ENCODE measurements at regions not wholly inside any gene's neighbourhood (a gene's known extent, or its start where the extent isn't known, plus 50 kb on each side); places are given as distances from the start of the nearest gene placed in this dataset.

GRCh38 chr3:135348690-135349089 lies 553.6 kb downstream of the EPHB1 start:
- H3K9me3 ChIP-seq: no peaks in the 10 kb centered on the region
- H3K27ac ChIP-seq: no peak overlapping the region
- no peak overlapping the region for H3K4me3 ChIP-seq
- WGBS, 2 donors: 5 to 53% methylated on average over 1 of the region's 1 CpG
- H3K27me3 ChIP-seq: no peaks in the 10 kb centered on the region
- H3K36me3 ChIP-seq: no peaks in the 10 kb centered on the region
- no peak for DNase-seq
- intact Hi-C loops (cut with DNase I): no loop called here
- no peaks in the 10 kb centered on the region for H3K4me1 ChIP-seq
- TF ChIP-seq POLR2A (IDR thresholded peaks at IDR 0.05) (no peak), CTCF (IDR thresholded peaks at IDR 0.05) (no peak), EP300 (IDR thresholded peaks at IDR 0.05) (no peak), POLR2AphosphoS5 (IDR thresholded peaks at IDR 0.05) (no peak)

GRCh38 chr3:135349254-135349948 lies 554.3 kb downstream of the EPHB1 start:
- no peak for TF ChIP-seq CTCF (IDR thresholded peaks at IDR 0.05)
- no peak for TF ChIP-seq POLR2A (IDR thresholded peaks at IDR 0.05)
- no peak for TF ChIP-seq POLR2AphosphoS5 (IDR thresholded peaks at IDR 0.05)
- TF ChIP-seq EP300 (IDR thresholded peaks at IDR 0.05): no peak
- Histone ChIP-seq H3K36me3 (no peaks in the 10 kb centered on the region), H3K4me1 (no peaks in the 10 kb centered on the region), H3K4me3 (no peak overlapping the region), H3K9me3 (no peaks in the 10 kb centered on the region), H3K27me3 (no peaks in the 10 kb centered on the region), H3K27ac (no peak overlapping the region)
- intact Hi-C loops (cut with DNase I): no loop called here
- DNase-seq: no peak
- WGBS, 2 donors: 75 to 85% methylated on average over 8 of the region's 8 CpGs

- DNase-seq: no peak
- no peaks in the 10 kb centered on the region for H3K36me3 ChIP-seq
- H3K9me3 ChIP-seq: no peaks in the 10 kb centered on the region
- 81 to 83% methylated on average over 8 of the region's 8 CpGs for WGBS, 2 donors
- H3K4me3 ChIP-seq: no peak overlapping the region
- no peaks in the 10 kb centered on the region for H3K4me1 ChIP-seq
- TF ChIP-seq EP300 (IDR thresholded peaks at IDR 0.05) (no peak), POLR2A (IDR thresholded peaks at IDR 0.05) (no peak), POLR2AphosphoS5 (IDR thresholded peaks at IDR 0.05) (no peak)
- intact Hi-C loops (cut with DNase I): no loop called here
- H3K27me3 ChIP-seq: no peaks in the 10 kb centered on the region
- H3K27ac ChIP-seq: no peak overlapping the region
These were observed 557.2 kb downstream of the EPHB1 start for GRCh38 chr3:135352213-135352612.

GRCh38 chr3:135362889-135363288 lies 567.8 kb downstream of the EPHB1 start:
- intact Hi-C loops (cut with DNase I): no loop called here
- Histone ChIP-seq H3K4me1 (no peaks in the 10 kb centered on the region), H3K27ac (no peak overlapping the region), H3K9me3 (no peaks in the 10 kb centered on the region), H3K36me3 (no peaks in the 10 kb centered on the region), H3K27me3 (no peaks in the 10 kb centered on the region), H3K4me3 (no peak overlapping the region)
- DNase-seq: no peak
- 86 to 89% methylated on average over 3 of the region's 3 CpGs for WGBS, 2 donors
- TF ChIP-seq CTCF (IDR thresholded peaks at IDR 0.05) (no peak), POLR2AphosphoS5 (IDR thresholded peaks at IDR 0.05) (no peak), EP300 (IDR thresholded peaks at IDR 0.05) (no peak), POLR2A (IDR thresholded peaks at IDR 0.05) (no peak)

GRCh38 chr3:135364676-135365075 lies 569.6 kb downstream of the EPHB1 start:
- DNase-seq: no peak
- no peak overlapping the region for H3K27ac ChIP-seq
- intact Hi-C loops (cut with DNase I): no loop called here
- TF ChIP-seq POLR2AphosphoS5 (IDR thresholded peaks at IDR 0.05) (no peak), EP300 (IDR thresholded peaks at IDR 0.05) (no peak), CTCF (IDR thresholded peaks at IDR 0.05) (no peak), POLR2A (IDR thresholded peaks at IDR 0.05) (no peak)
- no peak overlapping the region for H3K4me3 ChIP-seq
- no peaks in the 10 kb centered on the region for H3K4me1 ChIP-seq
- H3K9me3 ChIP-seq: no peaks in the 10 kb centered on the region
- H3K36me3 ChIP-seq: no peaks in the 10 kb centered on the region
- H3K27me3 ChIP-seq: no peaks in the 10 kb centered on the region

Measured in sigmoid colon (tissue), 6 donors.